ENCODE measurements at regions not wholly inside any gene's neighbourhood (a gene's known extent, or its start where the extent isn't known, plus 50 kb on each side); places are given as distances from the start of the nearest gene placed in this dataset.
"Not testable (repeated sequence)": the region's sequence is repeated elsewhere in the genome, so short reads cannot be mapped to it uniquely, and the experiment has no call there.

GRCh38 chr16:51543971-51544370 is 392.9 kb upstream of the SALL1 start:
- no peak for DNase-seq (ENCODE audit: low read depth in 2 of 2)

GRCh38 chr16:51542981-51543815 is 392.1 kb upstream of the SALL1 start:
- no peak for DNase-seq (ENCODE audit: low read depth in 2 of 2)

- no peak for DNase-seq (ENCODE audit: low read depth in 2 of 2)
Observed at GRCh38 chr16:51540259-51540658, 389.2 kb upstream of the SALL1 start.

- DNase-seq (ENCODE audit: low read depth in 2 of 2): peak; percentile 62 to 65
Observed at GRCh38 chr16:51538707-51539498, 387.8 kb upstream of the SALL1 start.

GRCh38 chr16:51535591-51535990 is 384.5 kb upstream of the SALL1 start:
- DNase-seq (ENCODE audit: low read depth in 2 of 2): no peak

- DNase-seq (ENCODE audit: low read depth in 2 of 2): no peak
Observed at GRCh38 chr16:51532551-51532950, 381.5 kb upstream of the SALL1 start.

- DNase-seq (ENCODE audit: low read depth in 2 of 2): no peak
Observed at GRCh38 chr16:51531271-51531670, 380.2 kb upstream of the SALL1 start.

- no peak for DNase-seq (ENCODE audit: low read depth in 2 of 2)
Observed at GRCh38 chr16:51527349-51527748, 376.3 kb upstream of the SALL1 start.

- no peak for DNase-seq (ENCODE audit: low read depth in 2 of 2)
Observed at GRCh38 chr16:51526621-51527020, 375.6 kb upstream of the SALL1 start.

- DNase-seq (ENCODE audit: low read depth in 2 of 2): no peak
Observed at GRCh38 chr16:51524555-51525373, 373.7 kb upstream of the SALL1 start.

GRCh38 chr16:51524070-51524469 is 373.0 kb upstream of the SALL1 start:
- DNase-seq (ENCODE audit: low read depth in 2 of 2): no peak

GRCh38 chr16:51523400-51523799 is 372.3 kb upstream of the SALL1 start:
- no peak for DNase-seq (ENCODE audit: low read depth in 2 of 2)

GRCh38 chr16:51522902-51523301 is 371.8 kb upstream of the SALL1 start:
- DNase-seq (ENCODE audit: low read depth in 2 of 2): no peak

GRCh38 chr16:51516960-51517359 is 365.9 kb upstream of the SALL1 start:
- not testable (repeated sequence) for DNase-seq (ENCODE audit: low read depth in 2 of 2)

- no peak for DNase-seq (ENCODE audit: low read depth in 2 of 2)
Observed at GRCh38 chr16:51510416-51510815, 359.3 kb upstream of the SALL1 start.

GRCh38 chr16:51509336-51509735 is 358.3 kb upstream of the SALL1 start:
- DNase-seq (ENCODE audit: low read depth in 2 of 2): no peak

- peak in 1 of 2 experiments; percentile 32 for DNase-seq (ENCODE audit: low read depth in 2 of 2)
Observed at GRCh38 chr16:51508490-51509212, 357.6 kb upstream of the SALL1 start.

GRCh38 chr16:51507286-51507685 is 356.2 kb upstream of the SALL1 start:
- no peak for DNase-seq (ENCODE audit: low read depth in 2 of 2)

- DNase-seq (ENCODE audit: low read depth in 2 of 2): no peak
Observed at GRCh38 chr16:51500306-51500705, 349.2 kb upstream of the SALL1 start.

GRCh38 chr16:51497541-51498211 is 346.6 kb upstream of the SALL1 start:
- DNase-seq (ENCODE audit: low read depth in 2 of 2): no peak

GRCh38 chr16:51490866-51491265 is 339.8 kb upstream of the SALL1 start:
- no peak for DNase-seq (ENCODE audit: low read depth in 2 of 2)

Data from fibroblast of skin of left biceps (primary cell).